Panc1 (cell line): ENCODE measurements at regions not wholly inside any gene's neighbourhood (a gene's known extent, or its start where the extent isn't known, plus 50 kb on each side); places are given as distances from the start of the nearest gene placed in this dataset.

ENCODE experiments used
- ATAC-seq: fragments of 200-7000 bp; cut with Tn5 transposase; 2 replicates; pipeline ENCODE4 v1.9.1; 2020; ENCODE audit warnings: mild to moderate bottlenecking, moderate library complexity
- BruUV-seq: library from RNA; stranded (reverse); fragments of 400-500 nt; replicated peaks from 2 replicates; lab custom pipeline; 2021; lab: Mats Ljungman, UMichigan
- CTCF ChIA-PET: fragments of 300-600 bp; sonication (Branson Sonifier 250); formaldehyde crosslinking; loops from one replicate; lab custom pipeline; 2022; ENCODE audit warnings: antibody characterized with exemption; lab: Charles Lee
- POLR2A ChIA-PET: fragments of 300-600 bp; sonication (Branson Sonifier 250); formaldehyde crosslinking; loops from one replicate; lab custom pipeline; 2022; ENCODE audit warnings: antibody characterized with exemption; lab: Charles Lee
- DNase-seq: peaks from one replicate; pipeline ENCODE4 v3.0.0-alpha.2; 2010; ENCODE audit warnings: low read depth, low spot score
- H3K27ac ChIP-seq: 2 replicates; pipeline ENCODE4 v1.5.1; 2011; ENCODE audit warnings: mild to moderate bottlenecking, low read length, inconsistent platforms
- H3K27me3 ChIP-seq: fragments of 200-500 bp; sonication (Bioruptor generic); 2 replicates; pipeline ENCODE4 v1.6.0; 2014; ENCODE audit warnings: low read length, inconsistent platforms; ENCODE audit not compliant: control insufficient read depth, insufficient read depth
- H3K36me3 ChIP-seq: fragments of 200-500 bp; sonication (Bioruptor generic); 2 replicates; pipeline ENCODE4 v1.5.1; 2014; ENCODE audit warnings: inconsistent platforms, mild to moderate bottlenecking, low read length, moderate library complexity; ENCODE audit not compliant: control insufficient read depth, insufficient read depth
- H3K4me1 ChIP-seq: 2 replicates; pipeline ENCODE4 v1.5.1; 2011; ENCODE audit warnings: inconsistent platforms, mild to moderate bottlenecking, low read length, moderate library complexity; ENCODE audit not compliant: control insufficient read depth, insufficient read depth
- H3K4me3 ChIP-seq, 2 experiments: 2 replicates each; pipeline ENCODE4 v1.5.1; 2011 to 2012; ENCODE audit warnings: low read depth in 2 of 2, low read length in 2 of 2, mild to moderate bottlenecking in 2 of 2, inconsistent platforms in 1 of 2, moderate library complexity in 1 of 2
- H3K9me3 ChIP-seq: fragments of 200-500 bp; sonication (Bioruptor generic); 2 replicates; pipeline ENCODE4 v1.5.1; 2014; ENCODE audit warnings: low read depth, mild to moderate bottlenecking, inconsistent platforms, low read length, moderate library complexity; ENCODE audit not compliant: control insufficient read depth, insufficient read depth
- CTCF ChIP-seq: fragments of 450-650 bp; IDR thresholded peaks from 2 replicates; pipeline ENCODE4 v1.5.1; 2017; ENCODE audit warnings: mild to moderate bottlenecking
- POLR2AphosphoS5 ChIP-seq: IDR thresholded peaks from 2 replicates; pipeline ENCODE4 v1.6.1; 2012; ENCODE audit warnings: mild to moderate bottlenecking, low read depth, low read length, moderate library complexity
- REST ChIP-seq, 2 experiments: IDR thresholded peaks; 2 replicates each; pipeline ENCODE4 v1.6.1; 2011 to 2012; ENCODE audit warnings: low read depth in 2 of 2, control low read depth in 1 of 2, low read length in 1 of 2, mild to moderate bottlenecking in 1 of 2, moderate library complexity in 1 of 2; ENCODE audit not compliant: insufficient read depth in 1 of 2
- SIN3A ChIP-seq: IDR thresholded peaks from 2 replicates; pipeline ENCODE4 v1.6.1; 2012; ENCODE audit warnings: low read depth, mild to moderate bottlenecking, low read length, moderate library complexity, borderline replicate concordance; ENCODE audit not compliant: insufficient read depth
- TCF7L2 ChIP-seq: IDR thresholded peaks from 2 replicates; pipeline ENCODE4 v1.6.1; 2011; ENCODE audit warnings: mild to moderate bottlenecking, low read depth, low read length, inconsistent platforms
- in situ Hi-C: cut with HindIII; loops from 2 replicates; pipeline ENCODE4 v1.10.0; 2016; ENCODE audit warnings: low sequenced_read_pairs, low pct_unique_long_range_greater_than_20kb
- intact Hi-C: fragments of 100-400 bp; cut with micrococcal nuclease; formaldehyde crosslinking; loops from one replicate; pipeline ENCODE4 v1.10.0; 2022; ENCODE audit not compliant: unreplicated experiment

DNA sequence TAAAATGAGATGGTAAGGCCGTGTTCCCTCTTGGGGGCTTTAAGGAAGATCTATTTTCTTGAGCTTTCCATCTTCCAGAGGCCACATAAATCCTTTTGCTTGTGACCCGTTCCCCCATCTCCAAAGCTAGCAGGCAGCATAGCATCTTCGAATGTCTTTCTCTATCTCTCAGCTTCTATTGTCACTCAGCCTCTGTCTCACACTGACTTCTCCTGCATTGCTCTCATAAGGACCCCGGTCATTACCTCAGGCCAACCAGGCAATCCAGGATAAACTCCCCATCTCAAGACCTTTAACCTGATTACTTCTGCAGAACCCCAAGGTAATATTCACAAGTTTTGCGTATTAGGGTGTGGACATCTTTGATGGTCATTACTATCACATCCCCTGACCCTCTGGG lies 250.3 kb upstream of the SOX2 start:
- no peak for DNase-seq
- TF ChIP-seq REST (IDR thresholded peaks at IDR 0.05; ENCODE audit: insufficient read depth in 1 of 2, low read depth in 2 of 2, low read length in 1 of 2) (no peak), TCF7L2 (no peak), CTCF (no peak), POLR2AphosphoS5 (no peak), SIN3A (no peak)
- POLR2A ChIA-PET, result no interaction called here
- no peaks in the 10 kb centered on the region for H3K4me1 ChIP-seq
- BruUV-seq, result no TSS peak
- no peak for ATAC-seq
- no peaks in the 10 kb centered on the region for H3K9me3 ChIP-seq
- no peaks in the 10 kb centered on the region for H3K36me3 ChIP-seq
- H3K27me3 ChIP-seq, result no peaks in the 10 kb centered on the region
- CTCF ChIA-PET, result no interaction called here
- in situ Hi-C loops (no loop called here), intact Hi-C loops (no loop called here)
- H3K4me3 ChIP-seq, result no peak overlapping the region
- no peak overlapping the region for H3K27ac ChIP-seq

GRCh38 chr3:181459516-181459915 lies 252.2 kb upstream of the SOX2 start:
- Histone ChIP-seq H3K27me3 (no peaks in the 10 kb centered on the region), H3K4me3 (no peak overlapping the region), H3K9me3 (no peaks in the 10 kb centered on the region), H3K27ac (no peak overlapping the region), H3K36me3 (no peaks in the 10 kb centered on the region), H3K4me1 (no peaks in the 10 kb centered on the region)
- TF ChIP-seq POLR2AphosphoS5, result no peak
- TF ChIP-seq SIN3A, result no peak
- no peak for TF ChIP-seq CTCF
- TF ChIP-seq REST (IDR thresholded peaks at IDR 0.05; ENCODE audit: insufficient read depth in 1 of 2, low read depth in 2 of 2, low read length in 1 of 2), result no peak
- TF ChIP-seq TCF7L2, result no peak
- DNase-seq, result no peak
- ATAC-seq, result no peak
- in situ Hi-C loops, result no loop called here
- intact Hi-C loops, result no loop called here
- BruUV-seq, result no TSS peak
- ChIA-PET CTCF (no interaction called here), POLR2A (no interaction called here)
